ENCODE measurements at regions not wholly inside any gene's neighbourhood (a gene's known extent, or its start where the extent isn't known, plus 50 kb on each side); places are given as distances from the start of the nearest gene placed in this dataset.

DNA sequence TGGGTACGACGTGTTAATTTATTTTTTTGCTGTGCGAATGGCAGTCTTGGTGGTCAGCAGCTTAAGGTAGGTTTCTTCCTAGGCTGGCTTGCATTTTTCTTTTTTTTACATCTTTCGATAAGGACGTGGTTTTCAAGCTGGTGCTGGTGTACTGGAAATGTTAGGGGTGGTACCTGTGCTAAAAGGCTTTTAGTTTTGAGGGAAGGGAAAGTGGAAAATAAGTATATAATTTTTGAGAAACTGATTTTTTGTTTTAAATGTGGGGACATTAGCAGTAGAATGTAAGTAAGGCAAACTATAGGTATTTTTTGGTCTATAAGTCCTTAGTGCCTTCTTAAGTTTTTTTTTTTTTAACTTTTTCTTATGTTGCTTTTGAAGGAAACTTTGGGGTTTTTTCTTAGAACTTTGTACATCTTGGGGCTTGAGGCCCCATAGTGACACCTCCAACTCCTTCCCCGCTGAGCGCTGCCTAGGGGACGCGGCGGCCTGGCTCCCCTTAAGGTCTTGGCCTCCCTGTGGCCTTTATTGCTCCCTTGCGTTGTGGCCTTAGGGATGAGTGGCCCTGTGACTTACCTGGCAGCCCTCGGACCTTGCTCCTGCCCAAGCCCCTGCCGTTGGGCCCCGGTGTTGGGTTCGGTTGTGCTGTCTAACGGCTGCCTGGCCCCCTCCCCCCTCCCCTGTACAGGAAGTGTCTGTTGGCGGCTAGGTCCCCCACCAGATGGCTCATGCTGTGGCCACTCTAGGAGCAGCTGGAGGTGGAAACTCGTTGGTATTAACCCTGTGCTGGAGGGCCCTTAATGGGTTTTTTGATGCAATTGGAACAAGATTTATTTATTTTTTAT is 88.0 kb upstream of the RPRML start (continued):
- TF ChIP-seq E4F1 (IDR thresholded peaks at IDR 0.05; ENCODE audit: borderline replicate concordance, partially characterized antibody), result peak; percentile 56
- 0 out of 2 replicates have a peak, but pooled peaks have one; percentile 53 for TF ChIP-seq WRNIP1 (IDR thresholded peaks at IDR 0.05; ENCODE audit: borderline replicate concordance, low read depth, low read length)
- TF ChIP-seq POU2F2 (IDR thresholded peaks at IDR 0.05; ENCODE audit: borderline replicate concordance, low read depth, low read length), result peak; percentile 88; the same call in 1 of the 3 replicates
- peak; percentile 66 for TF ChIP-seq KLF5 (IDR thresholded peaks at IDR 0.05; ENCODE audit: partially characterized antibody)
- TF ChIP-seq YY1 (IDR thresholded peaks at IDR 0.05; ENCODE audit: low read depth, low read length), result peak; percentile 88
- peak; percentile 59; the same call in 1 of the 2 replicates for TF ChIP-seq NR2F1 (conservative IDR thresholded peaks at IDR 0.05)
- TF ChIP-seq IKZF1 (conservative IDR thresholded peaks at IDR 0.05), result peak; percentile 74
- TF ChIP-seq GATAD2B (conservative IDR thresholded peaks at IDR 0.05; ENCODE audit: low read depth), result peak; percentile 78
- TF ChIP-seq SPI1 (IDR thresholded peaks at IDR 0.05; ENCODE audit: borderline replicate concordance, insufficient read depth, low read depth, low read length), result 0 out of 2 replicates have a peak, but pooled peaks have one; percentile 2
- TF ChIP-seq FOS (IDR thresholded peaks at IDR 0.05; ENCODE audit: borderline replicate concordance, extremely low read depth, insufficient read length), result no peak
- peak; percentile 15 for TF ChIP-seq SIX5 (IDR thresholded peaks at IDR 0.05; ENCODE audit: low read depth, low read length, severe bottlenecking)
- no peak for TF ChIP-seq RAD51 (IDR thresholded peaks at IDR 0.05)
- peak; percentile 47 for TF ChIP-seq ZBTB11 (CRISPR knock-in tag; IDR thresholded peaks at IDR 0.05)
- TF ChIP-seq ASH2L (IDR thresholded peaks at IDR 0.05; ENCODE audit: borderline replicate concordance, low read depth), result no peak
- TF ChIP-seq, protein P1, sequence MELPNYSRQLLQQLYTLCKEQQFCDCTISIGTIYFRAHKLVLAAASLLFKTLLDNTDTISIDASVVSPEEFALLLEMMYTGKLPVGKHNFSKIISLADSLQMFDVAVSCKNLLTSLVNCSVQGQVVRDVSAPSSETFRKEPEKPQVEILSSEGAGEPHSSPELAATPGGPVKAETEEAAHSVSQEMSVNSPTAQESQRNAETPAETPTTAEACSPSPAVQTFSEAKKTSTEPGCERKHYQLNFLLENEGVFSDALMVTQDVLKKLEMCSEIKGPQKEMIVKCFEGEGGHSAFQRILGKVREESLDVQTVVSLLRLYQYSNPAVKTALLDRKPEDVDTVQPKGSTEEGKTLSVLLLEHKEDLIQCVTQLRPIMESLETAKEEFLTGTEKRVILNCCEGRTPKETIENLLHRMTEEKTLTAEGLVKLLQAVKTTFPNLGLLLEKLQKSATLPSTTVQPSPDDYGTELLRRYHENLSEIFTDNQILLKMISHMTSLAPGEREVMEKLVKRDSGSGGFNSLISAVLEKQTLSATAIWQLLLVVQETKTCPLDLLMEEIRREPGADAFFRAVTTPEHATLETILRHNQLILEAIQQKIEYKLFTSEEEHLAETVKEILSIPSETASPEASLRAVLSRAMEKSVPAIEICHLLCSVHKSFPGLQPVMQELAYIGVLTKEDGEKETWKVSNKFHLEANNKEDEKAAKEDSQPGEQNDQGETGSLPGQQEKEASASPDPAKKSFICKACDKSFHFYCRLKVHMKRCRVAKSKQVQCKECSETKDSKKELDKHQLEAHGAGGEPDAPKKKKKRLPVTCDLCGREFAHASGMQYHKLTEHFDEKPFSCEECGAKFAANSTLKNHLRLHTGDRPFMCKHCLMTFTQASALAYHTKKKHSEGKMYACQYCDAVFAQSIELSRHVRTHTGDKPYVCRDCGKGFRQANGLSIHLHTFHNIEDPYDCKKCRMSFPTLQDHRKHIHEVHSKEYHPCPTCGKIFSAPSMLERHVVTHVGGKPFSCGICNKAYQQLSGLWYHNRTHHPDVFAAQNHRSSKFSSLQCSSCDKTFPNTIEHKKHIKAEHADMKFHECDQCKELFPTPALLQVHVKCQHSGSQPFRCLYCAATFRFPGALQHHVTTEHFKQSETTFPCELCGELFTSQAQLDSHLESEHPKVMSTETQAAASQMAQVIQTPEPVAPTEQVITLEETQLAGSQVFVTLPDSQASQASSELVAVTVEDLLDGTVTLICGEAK (IDR thresholded peaks at IDR 0.05; ENCODE audit: borderline replicate concordance), result peak; percentile 89
- peak; percentile 95 for TF ChIP-seq TCF12 (IDR thresholded peaks at IDR 0.05; ENCODE audit: low read depth, low read length)
- TF ChIP-seq NFIC (IDR thresholded peaks at IDR 0.05; ENCODE audit: low read depth, low read length), result 0 out of 2 replicates have a peak, but pooled peaks have one; percentile 67
- peak; percentile 94 for TF ChIP-seq POLR2AphosphoS5 (IDR thresholded peaks at IDR 0.05; ENCODE audit: low read length)
- TF ChIP-seq RBBP5 (conservative IDR thresholded peaks at IDR 0.05), result no peak
- TF ChIP-seq CHD2 (IDR thresholded peaks at IDR 0.05; ENCODE audit: borderline replicate concordance, low read depth, low read length), result peak; percentile 91
